Trophoblast cell (in vitro differentiated cells and primary cell): ENCODE measurements at regions not wholly inside any gene's neighbourhood (a gene's known extent, or its start where the extent isn't known, plus 50 kb on each side); places are given as distances from the start of the nearest gene placed in this dataset.

ENCODE experiments used
- DNase-seq, 2 donors: peaks; one replicate each; pipeline ENCODE4 v3.0.0-alpha.2; 2016
- H2AFZ ChIP-seq: 2 replicates; pipeline ENCODE4 v1.6.1; 2013; ENCODE audit warnings: low read length, moderate library complexity, mild to moderate bottlenecking; ENCODE audit not compliant: insufficient read depth, poor library complexity
- H2AK5ac ChIP-seq: 2 replicates; pipeline ENCODE4 v1.6.1; 2013; ENCODE audit warnings: mild to moderate bottlenecking, low read length
- H2BK120ac ChIP-seq: 2 replicates; pipeline ENCODE4 v1.6.1; 2013; ENCODE audit warnings: low read length, mild to moderate bottlenecking, moderate library complexity; ENCODE audit not compliant: insufficient read depth, poor library complexity
- H2BK12ac ChIP-seq: 2 replicates; pipeline ENCODE4 v1.6.1; 2013; ENCODE audit warnings: mild to moderate bottlenecking, low read length, moderate library complexity
- H2BK5ac ChIP-seq: 2 replicates; pipeline ENCODE4 v1.6.1; 2013; ENCODE audit warnings: low read length, low read depth, moderate library complexity, mild to moderate bottlenecking; ENCODE audit not compliant: poor library complexity
- H3K14ac ChIP-seq: 2 replicates; pipeline ENCODE4 v1.6.1; 2013; ENCODE audit warnings: mild to moderate bottlenecking, low read length
- H3K18ac ChIP-seq: 2 replicates; pipeline ENCODE4 v1.6.1; 2013; ENCODE audit warnings: mild to moderate bottlenecking, low read length
- H3K23ac ChIP-seq: 2 replicates; pipeline ENCODE4 v1.6.1; 2013; ENCODE audit warnings: low read length
- H3K27ac ChIP-seq: 2 replicates; pipeline ENCODE4 v1.5.1; 2013; ENCODE audit warnings: low read depth, mild to moderate bottlenecking, inconsistent platforms, low read length, moderate library complexity
- H3K27me3 ChIP-seq: 2 replicates; pipeline ENCODE4 v1.6.1; 2013; ENCODE audit warnings: inconsistent platforms, mild to moderate bottlenecking, low read length, moderate library complexity; ENCODE audit not compliant: insufficient read depth
- H3K36me3 ChIP-seq, 2 experiments: 1 replicate in 1 of 2; 2 replicates in 1 of 2; pipeline ENCODE4 v1.6.1; 2013; ENCODE audit warnings: low read length in 2 of 2, mild to moderate bottlenecking in 2 of 2, moderate library complexity in 1 of 2; ENCODE audit not compliant: insufficient read depth in 2 of 2, control insufficient read depth in 1 of 2
- H3K4ac ChIP-seq: 2 replicates; pipeline ENCODE4 v1.6.1; 2013; ENCODE audit warnings: low read depth, mild to moderate bottlenecking, low read length, moderate library complexity
- H3K4me1 ChIP-seq, 2 experiments: 1 replicate in 1 of 2; 2 replicates in 1 of 2; pipeline ENCODE4 v1.6.1; 2013; ENCODE audit warnings: low read length in 2 of 2, mild to moderate bottlenecking in 2 of 2, moderate library complexity in 1 of 2; ENCODE audit not compliant: insufficient read depth in 2 of 2, control insufficient read depth in 1 of 2
- H3K4me2 ChIP-seq: 2 replicates; pipeline ENCODE4 v1.6.1; 2013; ENCODE audit warnings: inconsistent platforms, mild to moderate bottlenecking, low read length, moderate library complexity
- H3K4me3 ChIP-seq: 2 replicates; pipeline ENCODE4 v1.5.1; 2013; ENCODE audit warnings: mild to moderate bottlenecking, low read depth, low read length, inconsistent platforms
- H3K79me1 ChIP-seq: one replicate; pipeline ENCODE4 v1.6.1; 2013; ENCODE audit warnings: low read length
- H3K79me2 ChIP-seq: 2 replicates; pipeline ENCODE4 v1.6.1; 2013; ENCODE audit warnings: low read length, mild to moderate bottlenecking; ENCODE audit not compliant: control insufficient read depth, insufficient read depth, poor library complexity
- H3K9ac ChIP-seq: 2 replicates; pipeline ENCODE4 v1.6.1; 2013; ENCODE audit warnings: mild to moderate bottlenecking, low read length
- H3K9me3 ChIP-seq: 2 replicates; pipeline ENCODE4 v1.6.1; 2013; ENCODE audit warnings: low read depth, mild to moderate bottlenecking, control low read depth, inconsistent platforms, low read length; ENCODE audit not compliant: insufficient read depth
- H4K12ac ChIP-seq: 2 replicates; pipeline ENCODE4 v1.6.1; 2013; ENCODE audit warnings: low read depth, mild to moderate bottlenecking, low read length, moderate library complexity
- H4K8ac ChIP-seq: 2 replicates; pipeline ENCODE4 v1.6.1; 2013; ENCODE audit warnings: low read depth, mild to moderate bottlenecking, low read length, moderate library complexity
- H4K91ac ChIP-seq: one replicate; pipeline ENCODE4 v1.6.1; 2013; ENCODE audit warnings: low read depth, mild to moderate bottlenecking, low read length, moderate library complexity
- WGBS: extraction: QIAGEN DNeasy Blood & Tissue Kit; methylation state at CpG from one replicate; pipeline ENCODE4 v1.1.7; 2013; ENCODE audit warnings: missing lambda C conversion rate; ENCODE audit not compliant: insufficient read length, insufficient coverage; ENCODE audit errors: extremely low coverage; 5-methylcytosine and 5-hydroxymethylcytosine counted together

DNA sequence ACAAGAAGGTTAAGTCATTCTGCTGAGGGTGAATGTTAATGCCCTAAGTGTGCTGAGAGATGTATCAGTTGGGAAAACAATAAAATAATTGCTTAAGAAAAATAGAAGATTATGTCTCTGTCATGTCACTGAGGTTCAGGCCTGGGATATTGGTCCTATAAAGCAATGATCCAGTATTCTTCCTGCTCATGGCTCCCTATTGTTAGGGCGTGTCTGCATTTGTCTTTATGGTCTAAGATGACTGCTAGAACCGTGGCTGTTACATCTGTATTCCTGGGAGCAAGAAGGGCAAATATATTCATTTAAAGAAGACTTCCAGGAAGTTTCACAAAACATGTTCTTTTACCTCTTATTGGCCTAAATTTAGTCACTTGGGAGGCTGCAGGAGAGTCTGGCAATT, 125.0 kb downstream of the KCNE4 start:
- Histone ChIP-seq H3K14ac (no peak overlapping the region), H3K4me2 (no peak overlapping the region), H4K8ac (no peak overlapping the region), H3K4me1 (no peaks in the 10 kb centered on the region), H3K36me3 (no peaks in the 10 kb centered on the region), H3K23ac (no peak overlapping the region), H3K9ac (no peak overlapping the region), H3K27ac (no peak overlapping the region), H4K12ac (no peak overlapping the region), H2BK120ac (no peak overlapping the region), H2AFZ (no peak overlapping the region), H2AK5ac (no peak overlapping the region), H3K9me3 (no peaks in the 10 kb centered on the region), H3K18ac (no peak overlapping the region), H4K91ac (no peak overlapping the region), H2BK12ac (no peak overlapping the region), H3K79me1 (no peaks in the 10 kb centered on the region), H2BK5ac (no peak overlapping the region), H3K27me3 (no peaks in the 10 kb centered on the region), H3K79me2 (no peaks in the 10 kb centered on the region), H3K4ac (no peak overlapping the region), H3K4me3 (no peak overlapping the region)
- no peak for DNase-seq
- no CpG with 5 or more reads among the region's 2 CpGs for WGBS

DNA sequence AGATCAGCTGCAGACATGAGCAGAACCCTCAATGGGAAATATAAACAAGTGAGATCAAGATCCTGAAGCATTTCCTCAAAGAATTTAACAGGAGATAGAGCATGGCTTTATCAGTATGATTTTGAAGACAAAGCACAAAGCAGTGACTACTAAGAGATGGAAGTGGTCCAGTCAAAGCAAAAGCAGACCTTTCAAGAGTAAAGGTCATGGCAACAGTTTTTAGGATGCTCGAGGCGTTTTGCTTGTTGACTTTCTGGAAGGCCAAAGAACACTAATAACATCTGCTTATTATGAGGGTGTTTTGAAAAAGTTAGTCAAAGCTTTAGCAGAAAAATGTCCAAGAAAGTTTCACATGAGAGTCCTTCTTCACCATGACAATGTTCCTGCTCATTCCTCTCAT, 128.5 kb downstream of the KCNE4 start:
- Histone ChIP-seq H3K79me1 (no peaks in the 10 kb centered on the region), H4K12ac (no peak overlapping the region), H3K18ac (no peak overlapping the region), H3K9me3 (no peaks in the 10 kb centered on the region), H2BK5ac (no peak overlapping the region), H3K4ac (no peak overlapping the region), H3K23ac (no peak overlapping the region), H3K79me2 (no peaks in the 10 kb centered on the region), H3K27ac (no peak overlapping the region), H3K4me3 (no peak overlapping the region), H3K14ac (no peak overlapping the region), H3K4me2 (no peak overlapping the region), H3K27me3 (no peaks in the 10 kb centered on the region), H2AFZ (no peak overlapping the region), H3K4me1 (no peaks in the 10 kb centered on the region), H4K91ac (no peak overlapping the region), H4K8ac (no peak overlapping the region), H2BK120ac (no peak overlapping the region), H2AK5ac (no peak overlapping the region), H3K9ac (no peak overlapping the region), H3K36me3 (no peaks in the 10 kb centered on the region), H2BK12ac (no peak overlapping the region)
- no CpG with 5 or more reads among the region's 2 CpGs for WGBS
- DNase-seq, result no peak

DNA sequence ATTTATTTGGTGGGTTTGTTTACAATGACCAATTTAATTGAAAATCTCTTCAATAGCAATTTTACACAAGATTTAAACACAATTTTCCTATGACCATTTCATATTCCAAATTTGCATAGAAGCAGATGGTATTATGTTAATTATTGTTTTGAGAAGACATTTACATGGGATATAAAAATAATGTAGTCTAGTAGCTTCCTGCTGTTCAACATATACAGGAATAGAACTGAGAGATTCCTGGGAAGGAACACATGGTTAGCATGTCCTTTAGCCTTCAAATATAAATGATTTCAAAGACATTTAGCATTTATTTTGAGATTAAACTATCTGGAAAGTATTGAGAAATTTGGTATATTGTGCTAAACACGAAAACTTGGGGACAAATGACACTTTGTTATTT, 129.6 kb downstream of the KCNE4 start:
- WGBS, result no CpG with 5 or more reads among the region's 1 CpG
- no peaks in the 10 kb centered on the region for H3K36me3 ChIP-seq

GRCh38 chr2:223182356-223182755, 130.4 kb downstream of the KCNE4 start:
- H3K4me1 ChIP-seq, result no peaks in the 10 kb centered on the region
- no peaks in the 10 kb centered on the region for H3K79me1 ChIP-seq
- H4K91ac ChIP-seq, result no peak overlapping the region
- no peaks in the 10 kb centered on the region for H3K36me3 ChIP-seq
- H3K4me2 ChIP-seq, result no peak overlapping the region
- H3K27ac ChIP-seq, result no peak overlapping the region
- no peak overlapping the region for H2BK120ac ChIP-seq
- H3K9ac ChIP-seq, result no peak overlapping the region
- H3K23ac ChIP-seq, result no peak overlapping the region
- H3K18ac ChIP-seq, result no peak overlapping the region
- H3K14ac ChIP-seq, result no peak overlapping the region
- H2BK5ac ChIP-seq, result no peak overlapping the region
- no peak overlapping the region for H4K8ac ChIP-seq
- H2AFZ ChIP-seq, result no peak overlapping the region
- H2BK12ac ChIP-seq, result no peak overlapping the region
- no peak overlapping the region for H3K4me3 ChIP-seq
- H3K27me3 ChIP-seq, result no peaks in the 10 kb centered on the region
- no peak overlapping the region for H3K4ac ChIP-seq
- no peak overlapping the region for H2AK5ac ChIP-seq
- no peak for DNase-seq
- no peaks in the 10 kb centered on the region for H3K79me2 ChIP-seq
- H4K12ac ChIP-seq, result no peak overlapping the region
- WGBS, result no CpG with 5 or more reads among the region's 2 CpGs
- H3K9me3 ChIP-seq, result no peaks in the 10 kb centered on the region

More for the DNA sequence above, 129.6 kb downstream of the KCNE4 start:
- no peak for DNase-seq
- Histone ChIP-seq H3K4me2 (no peak overlapping the region), H2AK5ac (no peak overlapping the region), H2BK5ac (no peak overlapping the region), H3K79me1 (no peaks in the 10 kb centered on the region), H3K9me3 (no peaks in the 10 kb centered on the region), H3K23ac (no peak overlapping the region), H2BK12ac (no peak overlapping the region), H3K9ac (no peak overlapping the region), H4K91ac (no peak overlapping the region), H3K4ac (no peak overlapping the region), H3K4me3 (no peak overlapping the region), H4K12ac (no peak overlapping the region), H2AFZ (no peak overlapping the region), H3K79me2 (no peaks in the 10 kb centered on the region), H4K8ac (no peak overlapping the region), H3K18ac (no peak overlapping the region), H3K27me3 (no peaks in the 10 kb centered on the region), H2BK120ac (no peak overlapping the region), H3K27ac (no peak overlapping the region), H3K14ac (no peak overlapping the region), H3K4me1 (no peaks in the 10 kb centered on the region)
